ENCODE measurements at regions not wholly inside any gene's neighbourhood (a gene's known extent, or its start where the extent isn't known, plus 50 kb on each side); places are given as distances from the start of the nearest gene placed in this dataset.

DNA sequence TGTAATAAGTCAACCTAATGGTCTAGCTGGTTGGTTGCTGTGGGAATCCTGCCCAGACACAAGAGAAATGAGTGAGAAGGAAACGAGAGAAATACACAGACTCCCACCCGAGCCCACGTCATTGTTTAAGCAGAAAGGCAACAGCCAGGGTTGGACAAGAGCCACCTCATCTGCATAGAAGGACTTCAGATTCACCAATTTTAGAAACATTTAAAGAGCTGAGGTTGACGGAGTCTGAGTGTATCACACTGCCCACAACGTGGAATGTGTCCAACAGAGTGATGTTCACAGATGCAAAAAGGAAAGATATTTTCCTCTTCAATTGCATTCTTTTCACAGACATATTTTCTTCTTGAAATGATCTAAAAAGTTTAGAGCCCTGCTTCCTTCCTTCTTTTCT is 349.5 kb downstream of the AGTPBP1 start:
- Histone ChIP-seq H3K79me1 (ENCODE audit: low read depth in 1 of 2, low read length in 2 of 2) (no peaks in the 10 kb centered on the region), H3K9ac (ENCODE audit: low read depth, low read length) (no peak overlapping the region), H2BK20ac (ENCODE audit: low read depth, low read length) (no peak overlapping the region), H2BK5ac (ENCODE audit: low read depth, low read length, poor library complexity, severe bottlenecking) (no peak overlapping the region), H3K4me2 (ENCODE audit: low read depth, low read length) (no peak overlapping the region), H4K91ac (ENCODE audit: insufficient read depth, low read depth, low read length) (no peak overlapping the region), H3K23ac (ENCODE audit: low read depth, low read length) (no peak overlapping the region), H3K14ac (replicated peaks; ENCODE audit: low read depth, low read length) (no peak overlapping the region), H3K56ac (ENCODE audit: extremely low read depth, insufficient read depth, low read length) (no peak overlapping the region), H2BK120ac (ENCODE audit: low read depth, low read length) (no peak overlapping the region), H3K4ac (ENCODE audit: low read depth, low read length) (no peak overlapping the region), H3K9me1 (ENCODE audit: insufficient read depth, low read length) (no peaks in the 10 kb centered on the region), H3K9me3 (ENCODE audit: control insufficient read depth, insufficient read depth, low read length) (peaks cover 18% of the 10 kb centered on the region), H2BK15ac (ENCODE audit: low read depth, low read length) (no peak overlapping the region), H4K5ac (ENCODE audit: low read depth, low read length) (no peak overlapping the region), H3K27ac (ENCODE audit: insufficient read depth, low read length) (no peak overlapping the region), H2AK5ac (ENCODE audit: low read depth, low read length) (no peak overlapping the region), H4K8ac (ENCODE audit: low read depth in 2 of 2, low read length in 2 of 2) (no peak overlapping the region), H4K20me1 (ENCODE audit: insufficient read depth, low read length) (no peaks in the 10 kb centered on the region), H3K4me1 (ENCODE audit: control insufficient read depth, insufficient read depth, low read length) (no peaks in the 10 kb centered on the region), H2AK9ac (replicated peaks; ENCODE audit: low read depth, low read length, poor library complexity) (no peak overlapping the region), H3K4me3 (ENCODE audit: insufficient read depth, low read depth, low read length) (no peak overlapping the region), H3K36me3 (ENCODE audit: control insufficient read depth, insufficient read depth, low read length) (no peaks in the 10 kb centered on the region), H3K18ac (ENCODE audit: low read depth, low read length) (no peak overlapping the region), H2AFZ (replicated peaks; ENCODE audit: low read length, poor library complexity) (no peak overlapping the region), H3K27me3 (ENCODE audit: control insufficient read depth, insufficient read depth, low read length) (no peaks in the 10 kb centered on the region)
- no peak for ATAC-seq (ENCODE audit: low read depth)
- ChIA-PET CTCF (no interaction called here), POLR2A (ENCODE audit: unreplicated experiment) (no interaction called here)
- no peak for DNase-seq
- TF ChIP-seq MXI1 (IDR thresholded peaks at IDR 0.05; ENCODE audit: borderline replicate concordance, low read depth, low read length) (no peak), CEBPB (IDR thresholded peaks at IDR 0.05; ENCODE audit: low read depth, low read length) (no peak), ELK1 (IDR thresholded peaks at IDR 0.05; ENCODE audit: borderline replicate concordance, low read depth, low read length) (no peak), CHD1 (IDR thresholded peaks at IDR 0.05; ENCODE audit: low read depth, low read length) (no peak), BHLHE40 (IDR thresholded peaks at IDR 0.05; ENCODE audit: low read depth, low read length) (no peak), RFX5 (IDR thresholded peaks at IDR 0.05; ENCODE audit: low read depth, low read length) (no peak), RCOR1 (IDR thresholded peaks at IDR 0.05; ENCODE audit: insufficient replicate concordance, low read length) (no peak), FOS (IDR thresholded peaks at IDR 0.05; ENCODE audit: low read depth, low read length) (no peak), MAFK (IDR thresholded peaks at IDR 0.05; ENCODE audit: low read depth, low read length) (no peak), SMC3 (IDR thresholded peaks at IDR 0.05; ENCODE audit: low read depth, low read length) (no peak)
- TF ChIP-seq, protein P1, sequence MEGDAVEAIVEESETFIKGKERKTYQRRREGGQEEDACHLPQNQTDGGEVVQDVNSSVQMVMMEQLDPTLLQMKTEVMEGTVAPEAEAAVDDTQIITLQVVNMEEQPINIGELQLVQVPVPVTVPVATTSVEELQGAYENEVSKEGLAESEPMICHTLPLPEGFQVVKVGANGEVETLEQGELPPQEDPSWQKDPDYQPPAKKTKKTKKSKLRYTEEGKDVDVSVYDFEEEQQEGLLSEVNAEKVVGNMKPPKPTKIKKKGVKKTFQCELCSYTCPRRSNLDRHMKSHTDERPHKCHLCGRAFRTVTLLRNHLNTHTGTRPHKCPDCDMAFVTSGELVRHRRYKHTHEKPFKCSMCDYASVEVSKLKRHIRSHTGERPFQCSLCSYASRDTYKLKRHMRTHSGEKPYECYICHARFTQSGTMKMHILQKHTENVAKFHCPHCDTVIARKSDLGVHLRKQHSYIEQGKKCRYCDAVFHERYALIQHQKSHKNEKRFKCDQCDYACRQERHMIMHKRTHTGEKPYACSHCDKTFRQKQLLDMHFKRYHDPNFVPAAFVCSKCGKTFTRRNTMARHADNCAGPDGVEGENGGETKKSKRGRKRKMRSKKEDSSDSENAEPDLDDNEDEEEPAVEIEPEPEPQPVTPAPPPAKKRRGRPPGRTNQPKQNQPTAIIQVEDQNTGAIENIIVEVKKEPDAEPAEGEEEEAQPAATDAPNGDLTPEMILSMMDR (conservative IDR thresholded peaks at IDR 0.05; ENCODE audit: low read depth, low read length), result no peak
- in situ Hi-C loops (cut with MboI; ENCODE audit: low sequenced_read_pairs), result no loop called here
- WGBS, 2 experiments (ENCODE audit: extremely low coverage in 2 of 2, insufficient read length in 1 of 2), result no CpG with 5 or more reads among the region's 5 CpGs
- dilution Hi-C loops (cut with HindIII; ENCODE audit: low sequenced_read_pairs, unreplicated experiment), result no loop called here
- intact Hi-C loops (cut with micrococcal nuclease), result no loop called here
- no TSS peak for BruUV-seq (replicated peaks)
